TTC549 (cell line): ENCODE measurements at regions not wholly inside any gene's neighbourhood (a gene's known extent, or its start where the extent isn't known, plus 50 kb on each side); places are given as distances from the start of the nearest gene placed in this dataset.
"Not testable (repeated sequence)": the region's sequence is repeated elsewhere in the genome, so short reads cannot be mapped to it uniquely, and the experiment has no call there.

Source experiments
- FAIRE-seq: peaks from 2 replicates; lab custom pipeline; 2012; peaks lifted over from hg19 to GRCh38; lab: Jason Lieb, UNC

GRCh38 chr6:1230689-1231605 lies 81.0 kb upstream of the FOXQ1 start:
- FAIRE-seq = no peak

- FAIRE-seq = no peak
These were observed 81.6 kb upstream of the FOXQ1 start for GRCh38 chr6:1230281-1230680.

- no peak for FAIRE-seq
These were observed 82.1 kb upstream of the FOXQ1 start for GRCh38 chr6:1229808-1230207.

GRCh38 chr6:1229301-1229700 lies 82.6 kb upstream of the FOXQ1 start:
- no peak for FAIRE-seq

- FAIRE-seq = no peak
These were observed 83.1 kb upstream of the FOXQ1 start for GRCh38 chr6:1228754-1229191.

GRCh38 chr6:1227935-1228753 lies 83.8 kb upstream of the FOXQ1 start:
- no peak for FAIRE-seq

GRCh38 chr6:1227600-1227934 lies 84.3 kb upstream of the FOXQ1 start:
- FAIRE-seq = no peak

- no peak for FAIRE-seq
These were observed 85.4 kb upstream of the FOXQ1 start for GRCh38 chr6:1226277-1227099.

GRCh38 chr6:1224514-1224913 lies 87.4 kb upstream of the FOXQ1 start:
- no peak for FAIRE-seq

- FAIRE-seq = no peak
These were observed 88.9 kb upstream of the FOXQ1 start for GRCh38 chr6:1222728-1223595.

GRCh38 chr6:1217396-1217795 lies 94.5 kb upstream of the FOXQ1 start:
- no peak for FAIRE-seq

- no peak for FAIRE-seq
These were observed 95.4 kb upstream of the FOXQ1 start for GRCh38 chr6:1216488-1216974.

- no peak for FAIRE-seq
These were observed 95.9 kb upstream of the FOXQ1 start for GRCh38 chr6:1215884-1216487.

GRCh38 chr6:1215023-1215422 lies 96.9 kb upstream of the FOXQ1 start:
- no peak for FAIRE-seq

- no peak for FAIRE-seq
These were observed 99.0 kb upstream of the FOXQ1 start for GRCh38 chr6:1212919-1213318.

- FAIRE-seq = not testable (repeated sequence)
These were observed 99.8 kb upstream of the FOXQ1 start for GRCh38 chr6:1212138-1212537.

GRCh38 chr6:1210631-1211030 lies 101.3 kb upstream of the FOXQ1 start:
- FAIRE-seq = not testable (repeated sequence)

GRCh38 chr6:1208876-1209275 lies 103.0 kb upstream of the FOXQ1 start:
- FAIRE-seq = no peak

- no peak for FAIRE-seq
These were observed 108.4 kb upstream of the FOXQ1 start for GRCh38 chr6:1203546-1203945.

- no peak for FAIRE-seq
These were observed 109.7 kb upstream of the FOXQ1 start for GRCh38 chr6:1202201-1202600.
